IPS-18c (cell line): ENCODE measurements at regions not wholly inside any gene's neighbourhood (a gene's known extent, or its start where the extent isn't known, plus 50 kb on each side); places are given as distances from the start of the nearest gene placed in this dataset.

Experiments
- H3K4me3 ChIP-seq: 2 replicates; pipeline ENCODE4 v1.7.0; 2013; ENCODE audit warnings: low read depth, mild to moderate bottlenecking, low read length, moderate library complexity; ENCODE audit not compliant: insufficient read depth
- H3K9me3 ChIP-seq: one replicate; pipeline ENCODE4 v1.6.1; 2013; ENCODE audit warnings: mild to moderate bottlenecking, low read length, moderate library complexity; ENCODE audit not compliant: control insufficient read depth, insufficient read depth

DNA sequence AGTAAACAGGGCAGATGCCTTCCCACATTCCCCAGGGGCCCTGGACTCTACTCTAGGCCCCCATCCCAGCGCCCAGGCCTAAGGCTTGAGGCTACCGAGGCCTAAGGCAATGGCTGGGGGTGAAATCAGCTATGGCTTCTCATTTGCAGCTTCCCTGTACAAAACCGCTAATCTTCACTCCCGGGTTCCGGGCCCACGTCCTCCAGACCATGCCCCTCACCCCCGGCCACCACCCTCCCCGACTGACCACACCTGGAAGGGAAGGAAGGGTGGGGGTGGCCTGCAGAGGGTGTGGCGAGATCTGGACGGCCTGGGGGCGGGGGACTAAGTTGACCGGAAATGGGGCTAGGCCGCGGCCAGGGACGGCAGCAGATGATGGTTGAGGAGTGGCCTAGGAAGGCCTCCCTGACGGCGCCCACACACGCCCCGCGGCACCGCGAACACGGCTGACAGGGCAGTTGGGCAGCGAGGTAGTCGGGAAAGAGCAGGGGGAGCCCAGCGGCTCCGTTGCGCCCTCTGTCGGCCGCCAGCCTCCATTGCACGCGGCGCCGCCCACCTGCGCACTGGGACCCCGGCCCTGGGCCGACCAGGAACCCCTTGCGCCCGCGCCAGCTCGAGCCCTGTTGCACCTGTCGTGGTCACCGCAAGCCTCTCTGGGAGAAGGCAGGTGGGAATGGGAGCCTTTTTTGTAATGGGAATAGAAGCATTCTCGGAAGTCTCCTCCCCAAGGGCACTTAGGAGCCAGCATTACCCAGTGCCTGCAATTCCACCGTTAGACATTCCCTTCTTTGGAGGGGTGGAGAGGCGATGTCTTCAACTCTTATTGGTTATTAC is 95.9 kb upstream of the CALM2 start:
- H3K9me3 ChIP-seq = no peaks in the 10 kb centered on the region
- H3K4me3 ChIP-seq = peak overlapping the region; percentile 52

DNA sequence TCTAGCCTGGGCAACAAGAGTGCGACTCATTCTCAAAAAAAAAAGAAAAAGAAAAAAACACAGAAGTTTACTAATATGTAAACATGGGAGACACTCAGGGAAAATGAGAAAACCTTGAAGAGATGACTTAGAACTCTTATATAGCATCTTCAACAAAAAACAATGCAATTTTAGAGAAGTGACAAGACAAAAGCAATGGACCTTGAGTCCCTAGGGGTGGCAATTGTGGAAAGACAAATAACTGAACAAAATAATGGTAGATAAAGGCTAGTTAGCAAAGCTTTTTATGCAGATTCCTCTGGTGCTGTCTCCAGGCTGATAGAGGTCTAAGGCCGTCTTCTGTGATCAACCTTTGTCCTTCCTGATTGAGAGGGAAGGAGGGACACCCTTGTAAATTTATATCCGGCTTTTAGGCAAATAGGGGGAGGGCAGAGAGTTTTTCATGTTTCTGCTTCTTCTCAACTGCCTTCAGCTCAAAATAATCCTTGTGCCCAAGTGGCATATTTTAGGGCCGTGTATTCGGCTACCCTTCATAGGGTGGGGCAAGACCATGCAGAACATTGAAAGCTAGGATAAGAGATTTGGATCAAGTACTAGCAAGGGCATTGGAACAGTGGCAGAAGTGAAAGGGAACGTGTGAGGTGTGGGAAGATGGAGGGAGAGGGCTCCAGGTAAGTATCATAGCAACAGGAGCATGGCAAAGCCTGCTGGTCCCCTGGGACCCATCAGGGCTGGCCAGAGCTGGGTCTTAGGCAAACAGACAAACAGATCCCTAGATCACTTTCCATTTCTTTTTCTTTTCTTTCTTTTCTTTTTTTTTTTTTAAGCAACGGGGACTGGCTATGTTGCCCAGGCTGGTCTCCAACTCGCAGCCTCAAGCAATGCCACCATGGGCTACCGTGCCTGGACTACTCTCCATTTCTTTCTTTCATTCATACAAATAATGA is 95.0 kb upstream of the CALM2 start:
- Histone ChIP-seq H3K9me3 (no peaks in the 10 kb centered on the region), H3K4me3 (no peak overlapping the region)

DNA sequence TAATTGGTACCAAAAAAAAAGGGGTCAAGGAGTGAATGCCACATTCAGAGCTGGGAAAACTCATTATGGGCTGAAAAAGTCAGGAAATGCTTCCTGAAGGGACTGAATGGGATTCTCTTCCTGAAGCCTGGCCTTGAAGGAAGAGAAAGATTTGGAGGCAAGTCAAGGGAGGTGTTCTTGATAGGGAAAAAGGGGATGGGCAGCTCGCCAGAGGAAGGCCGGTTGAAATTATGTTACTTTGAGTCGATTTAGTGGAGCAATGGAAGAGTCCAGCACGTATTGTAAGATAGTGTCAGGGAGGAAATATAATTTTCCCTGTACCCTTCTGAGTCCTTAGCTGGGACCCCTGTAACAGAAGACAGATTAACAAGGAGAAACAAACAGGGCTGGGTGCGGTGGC is 94.1 kb upstream of the CALM2 start:
- no peak overlapping the region for H3K4me3 ChIP-seq
- no peaks in the 10 kb centered on the region for H3K9me3 ChIP-seq

- Histone ChIP-seq H3K4me3 (no peak overlapping the region), H3K9me3 (no peaks in the 10 kb centered on the region)
Observed at GRCh38 chr2:47269316-47270232, 93.3 kb upstream of the CALM2 start.

DNA sequence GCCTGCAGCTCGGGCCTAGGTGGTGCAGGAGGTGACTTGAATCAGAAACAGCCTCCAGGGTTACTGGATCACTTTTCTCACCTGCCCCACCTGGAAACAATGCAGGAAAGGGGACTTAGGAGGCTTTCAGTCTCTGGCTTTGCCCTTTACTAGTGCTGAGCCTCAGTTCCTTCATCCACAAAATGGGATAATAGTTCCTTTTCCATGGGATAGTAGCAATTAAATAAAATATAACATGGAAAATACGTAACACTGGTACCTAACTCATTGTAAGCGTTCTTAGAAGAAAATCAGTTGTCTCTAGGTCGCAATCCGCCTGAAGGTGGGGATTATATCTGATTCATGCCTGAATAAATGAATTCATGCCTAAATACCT is 91.4 kb upstream of the CALM2 start:
- Histone ChIP-seq H3K9me3 (no peaks in the 10 kb centered on the region), H3K4me3 (no peak overlapping the region)

- H3K4me3 ChIP-seq = no peak overlapping the region
- H3K9me3 ChIP-seq = no peaks in the 10 kb centered on the region
Observed at GRCh38 chr2:47266939-47267710, 90.8 kb upstream of the CALM2 start.

GRCh38 chr2:47265751-47266231 is 89.5 kb upstream of the CALM2 start:
- no peak overlapping the region for H3K4me3 ChIP-seq

DNA sequence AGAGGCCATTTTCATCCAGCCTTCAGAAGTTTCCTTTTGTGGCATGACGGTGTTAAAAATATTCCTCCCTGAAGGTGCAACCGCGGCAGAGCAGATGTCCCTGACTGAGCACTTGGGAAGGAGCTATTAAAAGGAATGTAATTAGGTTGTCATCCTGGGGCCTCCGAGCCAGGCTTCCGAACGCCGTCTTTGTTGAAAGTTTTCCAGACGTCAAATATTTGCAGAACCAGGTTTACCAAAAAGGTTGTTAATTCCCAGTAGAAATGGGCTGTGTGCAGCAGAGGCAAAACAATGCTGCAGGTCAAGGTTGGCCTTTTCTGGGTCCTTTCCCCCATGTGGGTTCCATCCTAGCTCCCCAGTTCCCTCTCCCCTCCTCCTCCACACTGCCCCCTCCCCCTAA is 88.8 kb upstream of the CALM2 start:
- Histone ChIP-seq H3K4me3 (no peak overlapping the region), H3K9me3 (no peaks in the 10 kb centered on the region)

More at GRCh38 chr2:47265751-47266231, 89.5 kb upstream of the CALM2 start:
- H3K9me3 ChIP-seq = no peaks in the 10 kb centered on the region

DNA sequence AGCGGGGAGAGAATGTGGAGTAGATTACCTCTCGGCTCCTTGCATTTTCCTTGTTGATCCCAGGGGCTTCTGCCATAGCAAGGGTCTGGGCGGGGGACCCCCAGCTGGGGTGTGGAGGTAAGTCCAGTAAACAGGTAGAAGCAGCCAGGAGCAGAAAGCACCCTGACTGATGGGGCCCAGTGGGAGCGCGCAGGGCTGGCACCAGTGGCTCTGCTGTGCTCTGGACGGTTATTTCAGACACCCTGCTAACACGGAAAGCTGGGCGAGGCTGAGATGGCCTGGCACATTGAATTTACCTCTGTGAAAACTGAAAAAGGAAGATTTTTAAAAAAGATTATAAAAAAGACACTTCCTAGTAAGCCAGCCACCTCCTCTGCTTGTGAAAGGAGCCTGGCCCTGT is 88.4 kb upstream of the CALM2 start:
- Histone ChIP-seq H3K9me3 (no peaks in the 10 kb centered on the region), H3K4me3 (no peak overlapping the region)

DNA sequence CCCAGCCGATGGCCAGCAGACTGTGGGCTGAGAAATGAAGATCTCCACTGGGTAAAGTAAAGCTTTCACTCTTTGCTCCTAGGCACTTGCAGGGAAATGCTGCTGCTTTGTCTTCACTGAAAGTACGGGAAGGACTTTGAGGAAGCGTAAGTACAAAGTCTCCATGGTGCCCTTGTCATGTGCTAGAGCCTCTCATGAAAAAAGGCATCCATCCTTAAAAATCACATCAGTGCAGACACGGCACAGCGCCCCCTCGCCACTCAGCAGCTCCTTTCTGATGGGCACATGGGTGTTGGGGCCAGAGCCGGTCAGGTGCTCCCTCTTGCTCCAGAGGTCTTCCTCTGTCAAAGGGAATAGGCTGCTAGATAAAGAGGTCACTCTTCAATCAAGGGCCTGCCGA is 87.8 kb upstream of the CALM2 start:
- H3K9me3 ChIP-seq = no peaks in the 10 kb centered on the region
- no peak overlapping the region for H3K4me3 ChIP-seq

DNA sequence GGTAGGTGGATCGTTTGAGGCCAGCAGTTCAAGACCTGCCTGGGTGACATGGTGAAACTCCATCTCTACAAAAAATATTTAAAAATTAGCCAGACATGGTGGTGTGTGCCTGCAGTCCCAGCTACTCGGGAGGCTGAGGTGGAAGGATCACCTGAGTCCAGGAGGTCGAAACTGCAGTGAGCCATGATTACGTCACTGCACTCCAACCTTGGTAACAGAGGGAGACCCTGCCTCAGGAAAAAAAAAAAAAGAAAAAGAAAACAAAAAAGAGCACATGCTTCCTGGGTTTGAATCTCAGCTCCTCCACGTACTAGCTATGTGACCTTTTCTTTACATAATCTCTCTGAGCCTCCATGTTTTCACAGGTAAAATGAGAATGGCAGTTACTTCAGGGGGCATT is 86.3 kb upstream of the CALM2 start:
- H3K4me3 ChIP-seq = no peak overlapping the region
- H3K9me3 ChIP-seq = no peaks in the 10 kb centered on the region

DNA sequence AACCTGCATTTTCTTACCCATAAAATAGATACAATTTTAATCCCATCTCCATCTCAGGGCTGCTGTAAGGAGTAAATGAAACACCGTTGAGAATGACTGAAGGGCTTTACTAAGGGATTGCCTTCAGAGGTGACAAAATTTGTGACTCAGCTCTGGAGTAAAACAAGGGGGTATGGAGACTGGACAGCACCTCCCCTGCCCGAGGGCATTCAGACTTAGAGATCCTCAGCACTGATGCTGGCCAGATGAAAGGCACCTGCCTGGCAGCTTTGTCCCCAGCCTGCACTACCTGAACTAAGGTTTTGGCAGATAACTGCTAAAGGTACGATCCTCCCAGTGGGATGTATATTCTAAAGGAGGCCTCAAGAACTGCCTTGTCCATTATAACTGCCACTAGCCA is 84.7 kb upstream of the CALM2 start:
- H3K4me3 ChIP-seq = no peak overlapping the region
- H3K9me3 ChIP-seq = no peaks in the 10 kb centered on the region

DNA sequence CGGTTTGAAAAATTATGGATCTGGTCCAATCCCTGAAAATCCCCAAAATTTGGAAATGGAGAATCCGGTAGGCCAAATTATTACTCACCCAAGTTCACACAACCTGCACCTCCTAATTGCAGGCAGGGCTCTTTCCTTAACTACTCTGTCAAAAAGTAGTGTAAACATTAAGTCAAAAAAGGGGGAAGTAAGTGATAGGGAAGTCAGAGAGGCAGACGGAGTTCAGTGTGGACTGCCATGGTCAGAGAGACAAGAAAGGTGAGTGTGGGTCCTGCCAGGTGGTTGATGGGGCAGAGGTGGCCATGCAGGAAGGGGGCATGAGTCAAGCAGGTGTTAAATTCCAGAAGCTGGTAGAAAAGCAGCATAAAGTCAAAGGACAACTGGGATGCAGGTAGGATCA is 83.5 kb upstream of the CALM2 start:
- no peaks in the 10 kb centered on the region for H3K9me3 ChIP-seq
- H3K4me3 ChIP-seq = no peak overlapping the region

GRCh38 chr2:47257946-47258348 is 81.6 kb upstream of the CALM2 start:
- H3K4me3 ChIP-seq = no peak overlapping the region
- H3K9me3 ChIP-seq = no peaks in the 10 kb centered on the region

DNA sequence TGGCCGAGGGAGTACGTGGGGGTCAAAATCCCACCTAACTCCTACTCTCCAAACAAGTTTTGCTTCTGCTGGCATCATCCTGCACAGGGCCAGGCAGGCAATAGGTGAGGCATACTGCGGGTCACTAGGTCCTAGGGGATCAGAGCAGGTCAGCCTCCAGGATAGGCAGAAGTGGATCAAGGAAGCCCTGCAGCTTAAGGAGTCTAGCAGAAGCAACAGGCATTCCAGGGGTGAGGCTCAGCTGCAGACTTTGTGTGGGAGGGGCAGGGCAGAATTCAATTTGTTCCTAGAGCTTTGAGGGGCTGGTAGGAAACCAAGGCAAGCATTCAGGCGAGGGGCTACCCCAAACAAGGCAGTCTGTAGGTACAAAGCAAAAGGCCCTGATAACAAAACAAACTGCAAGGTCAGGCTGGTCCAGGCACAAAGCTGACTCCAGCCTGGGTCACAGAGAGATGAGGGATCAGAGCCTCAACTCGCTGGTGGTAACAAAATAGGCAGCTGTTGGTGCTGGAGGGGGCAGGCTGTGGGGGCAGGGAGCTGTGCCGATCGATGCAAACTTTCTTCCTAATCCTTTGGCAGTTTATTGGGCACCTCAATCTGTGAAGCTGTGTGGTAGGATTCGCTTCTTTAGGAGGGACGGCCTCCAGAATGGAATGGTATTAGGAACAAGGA is 80.2 kb upstream of the CALM2 start:
- Histone ChIP-seq H3K9me3 (no peaks in the 10 kb centered on the region), H3K4me3 (no peak overlapping the region)

DNA sequence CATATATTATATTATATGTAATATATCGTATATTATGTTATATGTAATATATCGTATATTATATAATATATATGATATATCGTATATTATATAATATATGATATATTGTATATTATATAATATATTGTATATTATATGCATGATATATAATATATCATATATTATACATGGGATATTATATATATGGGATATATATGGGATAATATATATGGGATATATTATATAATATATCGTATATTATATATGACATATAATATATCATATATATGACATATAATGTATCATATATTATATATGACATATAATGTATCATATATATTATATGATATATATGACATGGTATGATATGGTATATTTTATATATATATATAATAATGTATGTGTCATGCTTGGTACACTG is 79.5 kb upstream of the CALM2 start:
- H3K4me3 ChIP-seq = no peak overlapping the region
- H3K9me3 ChIP-seq = no peaks in the 10 kb centered on the region
